ENCODE measurements at regions not wholly inside any gene's neighbourhood (a gene's known extent, or its start where the extent isn't known, plus 50 kb on each side); places are given as distances from the start of the nearest gene placed in this dataset.

DNA sequence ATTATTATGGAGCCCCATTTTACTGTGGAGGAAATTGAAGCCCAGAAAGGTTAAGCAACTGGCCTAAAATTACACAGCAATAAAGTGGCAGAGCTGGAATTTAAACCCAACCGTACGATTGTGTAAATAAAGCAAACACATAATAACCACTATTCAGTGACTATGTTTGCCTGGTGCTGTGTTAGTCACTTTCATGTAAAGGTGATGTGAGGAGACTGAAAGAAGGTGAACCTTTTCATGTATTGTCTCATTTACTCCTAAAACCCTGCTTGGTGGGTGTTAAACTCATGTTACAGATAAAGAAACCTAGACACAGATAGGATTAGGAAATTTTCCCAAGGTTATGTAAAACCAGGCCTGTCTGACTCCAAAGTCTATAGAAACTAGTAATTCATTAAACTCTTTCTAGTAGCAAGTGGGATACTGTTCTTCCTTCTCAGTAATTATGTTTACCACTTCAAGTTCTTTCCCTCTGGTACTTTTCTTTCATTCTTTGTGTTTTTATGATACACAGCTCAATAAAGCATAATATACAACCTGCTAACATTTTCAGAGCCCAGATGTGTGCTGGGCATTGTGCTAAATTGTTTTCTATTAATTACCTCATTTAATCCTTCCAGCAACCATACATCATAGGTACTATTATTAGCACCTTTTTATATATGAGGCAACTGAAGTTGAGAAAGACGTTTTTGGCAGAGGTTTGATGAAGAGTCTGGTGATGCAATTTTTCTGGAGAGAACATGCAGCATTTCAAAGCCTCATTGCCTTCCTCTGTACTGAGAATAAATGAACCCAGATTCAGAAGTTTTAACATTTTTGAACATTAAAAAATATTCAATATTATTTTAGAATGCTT, 202.7 kb downstream of the SPRY1 start:
- TF ChIP-seq EZH2 (IDR thresholded peaks at IDR 0.05; ENCODE audit: low read length), result no peak
- TF ChIP-seq, protein P1, sequence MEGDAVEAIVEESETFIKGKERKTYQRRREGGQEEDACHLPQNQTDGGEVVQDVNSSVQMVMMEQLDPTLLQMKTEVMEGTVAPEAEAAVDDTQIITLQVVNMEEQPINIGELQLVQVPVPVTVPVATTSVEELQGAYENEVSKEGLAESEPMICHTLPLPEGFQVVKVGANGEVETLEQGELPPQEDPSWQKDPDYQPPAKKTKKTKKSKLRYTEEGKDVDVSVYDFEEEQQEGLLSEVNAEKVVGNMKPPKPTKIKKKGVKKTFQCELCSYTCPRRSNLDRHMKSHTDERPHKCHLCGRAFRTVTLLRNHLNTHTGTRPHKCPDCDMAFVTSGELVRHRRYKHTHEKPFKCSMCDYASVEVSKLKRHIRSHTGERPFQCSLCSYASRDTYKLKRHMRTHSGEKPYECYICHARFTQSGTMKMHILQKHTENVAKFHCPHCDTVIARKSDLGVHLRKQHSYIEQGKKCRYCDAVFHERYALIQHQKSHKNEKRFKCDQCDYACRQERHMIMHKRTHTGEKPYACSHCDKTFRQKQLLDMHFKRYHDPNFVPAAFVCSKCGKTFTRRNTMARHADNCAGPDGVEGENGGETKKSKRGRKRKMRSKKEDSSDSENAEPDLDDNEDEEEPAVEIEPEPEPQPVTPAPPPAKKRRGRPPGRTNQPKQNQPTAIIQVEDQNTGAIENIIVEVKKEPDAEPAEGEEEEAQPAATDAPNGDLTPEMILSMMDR (optimal IDR thresholded peaks at IDR 0.05 in 1 of 3, IDR thresholded peaks at IDR 0.05 in 1 of 3, conservative IDR thresholded peaks at IDR 0.05 in 1 of 3; ENCODE audit: extremely low read depth in 1 of 3, insufficient read depth in 2 of 3, low read length in 3 of 3), result no peak
